OCI-LY7 (cell line): ENCODE measurements at regions not wholly inside any gene's neighbourhood (a gene's known extent, or its start where the extent isn't known, plus 50 kb on each side); places are given as distances from the start of the nearest gene placed in this dataset.

Experiments used
- BruUV-seq: library from RNA; stranded (reverse); fragments of 400-500 nt; replicated peaks from 2 replicates; lab custom pipeline; 2021; lab: Mats Ljungman, UMichigan
- CTCF ChIA-PET: fragments of 300-600 bp; sonication (Branson Sonifier 250); formaldehyde crosslinking; loops from one replicate; lab custom pipeline; 2022; ENCODE audit warnings: antibody characterized with exemption; ENCODE audit not compliant: unreplicated experiment; lab: Charles Lee
- POLR2A ChIA-PET: fragments of 300-600 bp; sonication (Branson Sonifier 250); formaldehyde crosslinking; loops from one replicate; lab custom pipeline; 2022; ENCODE audit warnings: antibody characterized with exemption; lab: Charles Lee
- DNase-seq: peaks from one replicate; pipeline ENCODE4 v3.0.0-alpha.2; 2015; ENCODE audit warnings: low spot score
- H2AFZ ChIP-seq: fragments of 200-600 bp; sonication (generic), shearing (Covaris generic); 2 replicates; pipeline ENCODE4 v1.6.1; 2014; ENCODE audit warnings: mild to moderate bottlenecking, antibody characterized with exemption, low read length, moderate library complexity
- H3K27ac ChIP-seq: fragments of 200-600 bp; sonication (generic); 2 replicates; pipeline ENCODE4 v1.5.1; 2014; ENCODE audit warnings: mixed run types, low read depth, mild to moderate bottlenecking, moderate library complexity, low read length, inconsistent platforms; ENCODE audit not compliant: poor library complexity, severe bottlenecking
- H3K36me3 ChIP-seq: fragments of 200-600 bp; sonication (generic); 2 replicates; pipeline ENCODE4 v1.6.1; 2014; ENCODE audit warnings: mild to moderate bottlenecking, antibody characterized with exemption, low read length, moderate library complexity, mixed read lengths; ENCODE audit not compliant: insufficient read depth
- H3K4me1 ChIP-seq: fragments of 200-600 bp; sonication (generic); 2 replicates; pipeline ENCODE4 v1.5.1; 2014; ENCODE audit warnings: mild to moderate bottlenecking, low read length; ENCODE audit not compliant: insufficient read depth, poor library complexity, severe bottlenecking
- H3K4me2 ChIP-seq: fragments of 200-600 bp; sonication (generic); 2 replicates; pipeline ENCODE4 v1.6.1; 2014; ENCODE audit warnings: mild to moderate bottlenecking, low read length
- H3K4me3 ChIP-seq: fragments of 200-600 bp; sonication (generic); 2 replicates; pipeline ENCODE4 v1.5.1; 2014; ENCODE audit warnings: mild to moderate bottlenecking, low read depth, low read length; ENCODE audit not compliant: poor library complexity, severe bottlenecking
- H3K79me2 ChIP-seq: fragments of 200-600 bp; sonication (generic); 2 replicates; pipeline ENCODE4 v1.6.1; 2016; ENCODE audit warnings: low read depth, mild to moderate bottlenecking, low read length, moderate library complexity, mixed read lengths; ENCODE audit not compliant: insufficient read depth
- H3K9me2 ChIP-seq: fragments of 200-600 bp; sonication (generic); 2 replicates; pipeline ENCODE4 v1.6.1; 2016; ENCODE audit warnings: mild to moderate bottlenecking, low read length, mixed read lengths; ENCODE audit not compliant: insufficient read depth
- H3K9me3 ChIP-seq: fragments of 200-600 bp; sonication (generic); 2 replicates; pipeline ENCODE4 v1.6.1; 2014; ENCODE audit warnings: mild to moderate bottlenecking, mixed run types, low read length, mixed read lengths
- H4K20me1 ChIP-seq: fragments of 200-600 bp; sonication (generic); 2 replicates; pipeline ENCODE4 v1.6.1; 2014; ENCODE audit warnings: mild to moderate bottlenecking, antibody characterized with exemption, low read length, moderate library complexity, mixed read lengths; ENCODE audit not compliant: insufficient read depth
- CTCF ChIP-seq: fragments of 200-600 bp; sonication (generic); conservative IDR thresholded peaks from 2 replicates; pipeline ENCODE4 v1.5.1; 2014; ENCODE audit warnings: mild to moderate bottlenecking, antibody characterized with exemption, low read length, moderate library complexity, mixed read lengths
- EZH2phosphoT487 ChIP-seq: fragments of 200-600 bp; sonication (generic); IDR thresholded peaks from 2 replicates; pipeline ENCODE4 v1.6.1; 2018; ENCODE audit warnings: low read depth, borderline replicate concordance, mild to moderate bottlenecking, mixed run types, antibody characterized with exemption, low read length, moderate library complexity, mixed read lengths
- intact Hi-C: fragments of 100-400 bp; cut with micrococcal nuclease; formaldehyde crosslinking; loops from one replicate; pipeline ENCODE4 v1.10.0; 2022; ENCODE audit not compliant: unreplicated experiment

GRCh38 chr3:177882124-177882648 lies 654.0 kb upstream of the KCNMB2 start:
- Histone ChIP-seq H3K9me3 (no peaks in the 10 kb centered on the region), H2AFZ (no peak overlapping the region), H4K20me1 (no peaks in the 10 kb centered on the region), H3K36me3 (no peaks in the 10 kb centered on the region), H3K4me2 (no peak overlapping the region), H3K79me2 (no peaks in the 10 kb centered on the region), H3K9me2 (no peaks in the 10 kb centered on the region), H3K27ac (no peak overlapping the region), H3K4me1 (no peaks in the 10 kb centered on the region), H3K4me3 (no peak overlapping the region)
- intact Hi-C loops = no loop called here
- TF ChIP-seq CTCF = no peak
- TF ChIP-seq EZH2phosphoT487 = no peak
- no TSS peak for BruUV-seq
- ChIA-PET CTCF (no interaction called here), POLR2A (interaction anchor here (0.6 kb wide), 1 partner anchor 1213 kb away, joined by 4 read pairs; no protein-coding TSS in a partner anchor)
- DNase-seq = no peak

- CTCF ChIA-PET = no interaction called here
- no TSS peak for BruUV-seq
- Histone ChIP-seq H3K9me2 (no peaks in the 10 kb centered on the region), H3K79me2 (no peaks in the 10 kb centered on the region), H3K9me3 (no peaks in the 10 kb centered on the region), H3K4me1 (no peaks in the 10 kb centered on the region), H2AFZ (no peak overlapping the region), H3K27ac (no peak overlapping the region), H3K4me3 (no peak overlapping the region), H4K20me1 (no peaks in the 10 kb centered on the region), H3K4me2 (no peak overlapping the region), H3K36me3 (no peaks in the 10 kb centered on the region)
- no peak for DNase-seq
- POLR2A ChIA-PET = no interaction called here
- TF ChIP-seq EZH2phosphoT487 = no peak
- TF ChIP-seq CTCF = no peak
- intact Hi-C loops = no loop called here
Observed at GRCh38 chr3:177883091-177883490, 653.1 kb upstream of the KCNMB2 start.

DNA sequence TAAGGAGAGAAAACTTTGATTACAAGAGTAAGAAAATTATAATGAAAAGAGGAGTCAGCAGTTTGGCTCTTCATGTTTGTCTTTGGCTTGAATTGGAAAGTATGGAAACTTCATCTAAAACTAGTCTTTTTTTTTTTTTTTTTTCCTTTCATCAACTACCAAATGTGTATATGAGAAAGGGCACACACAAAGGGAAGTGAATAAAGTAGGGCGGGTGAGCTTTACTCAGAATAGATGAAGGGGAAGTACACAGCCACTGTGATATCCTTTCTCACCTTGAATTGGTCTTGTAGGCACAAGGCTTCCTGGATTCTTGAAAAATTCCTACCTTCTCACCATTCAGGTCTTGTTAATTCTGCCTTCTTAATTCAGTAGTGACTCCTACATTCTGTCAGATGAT lies 652.3 kb upstream of the KCNMB2 start:
- H3K4me2 ChIP-seq = no peak overlapping the region
- no peaks in the 10 kb centered on the region for H3K9me3 ChIP-seq
- DNase-seq = no peak
- intact Hi-C loops = no loop called here
- no peaks in the 10 kb centered on the region for H3K36me3 ChIP-seq
- no peak overlapping the region for H2AFZ ChIP-seq
- no peak for TF ChIP-seq CTCF
- no peak for TF ChIP-seq EZH2phosphoT487
- no peak overlapping the region for H3K27ac ChIP-seq
- POLR2A ChIA-PET = interaction anchor here (0.7 kb wide), 2 partner anchors 37 to 434 kb away, joined by 5 read pairs; no protein-coding TSS in a partner anchor
- no peaks in the 10 kb centered on the region for H4K20me1 ChIP-seq
- H3K9me2 ChIP-seq = no peaks in the 10 kb centered on the region
- H3K4me1 ChIP-seq = no peaks in the 10 kb centered on the region
- BruUV-seq = no TSS peak
- no peak overlapping the region for H3K4me3 ChIP-seq
- H3K79me2 ChIP-seq = no peaks in the 10 kb centered on the region
- CTCF ChIA-PET = no interaction called here
